IMR-90 (cell line): ENCODE measurements at regions not wholly inside any gene's neighbourhood (a gene's known extent, or its start where the extent isn't known, plus 50 kb on each side); places are given as distances from the start of the nearest gene placed in this dataset.

Experiments used
- ATAC-seq: fragments of 200-7000 bp; cut with Tn5 transposase; 2 replicates; pipeline ENCODE4 v1.9.1; 2020; ENCODE audit warnings: low read depth, mild to moderate bottlenecking, moderate library complexity
- BruUV-seq: library from RNA; stranded (reverse); fragments of 400-500 nt; replicated peaks from 2 replicates; lab custom pipeline; 2021; lab: Mats Ljungman, UMichigan
- CTCF ChIA-PET: fragments of 300-600 bp; formaldehyde crosslinking; extraction: SDS; loops from one replicate; lab custom pipeline; 2021; ENCODE audit warnings: antibody characterized with exemption; lab: Yijun Ruan, JAX
- POLR2A ChIA-PET: fragments of 300-600 bp; sonication (Branson Sonifier 250); formaldehyde crosslinking; loops from one replicate; lab custom pipeline; 2022; ENCODE audit warnings: antibody characterized with exemption; ENCODE audit not compliant: unreplicated experiment; lab: Charles Lee
- DNase-seq: peaks from one replicate; pipeline ENCODE4 v3.0.0; 2013
- H2AFZ ChIP-seq: replicated peaks from 2 replicates; pipeline ENCODE3; 2013; ENCODE audit warnings: low read length, mild to moderate bottlenecking; ENCODE audit not compliant: poor library complexity
- H2AK5ac ChIP-seq: 2 replicates; pipeline ENCODE4 v1.6.1; 2013; ENCODE audit warnings: low read depth, low read length, inconsistent platforms
- H2AK9ac ChIP-seq: replicated peaks from 2 replicates; pipeline ENCODE3; 2013; ENCODE audit warnings: mild to moderate bottlenecking, low read depth, low read length, moderate library complexity; ENCODE audit not compliant: poor library complexity
- H2BK120ac ChIP-seq: 2 replicates; pipeline ENCODE4 v1.6.1; 2013; ENCODE audit warnings: low read depth, low read length, inconsistent platforms
- H2BK15ac ChIP-seq: 3 replicates; pipeline ENCODE4 v1.6.1; 2013; ENCODE audit warnings: low read depth, low read length, inconsistent platforms
- H2BK20ac ChIP-seq: 2 replicates; pipeline ENCODE4 v1.6.1; 2013; ENCODE audit warnings: low read depth, mild to moderate bottlenecking, inconsistent platforms, low read length, moderate library complexity
- H2BK5ac ChIP-seq: 2 replicates; pipeline ENCODE4 v1.6.1; 2013; ENCODE audit warnings: mild to moderate bottlenecking, low read depth, low read length, inconsistent platforms; ENCODE audit not compliant: poor library complexity, severe bottlenecking
- H3K14ac ChIP-seq: replicated peaks from 2 replicates; pipeline ENCODE4 v1.6.1; 2013; ENCODE audit warnings: low read depth, low read length, inconsistent platforms
- H3K18ac ChIP-seq: 2 replicates; pipeline ENCODE4 v1.6.1; 2013; ENCODE audit warnings: low read depth, low read length, control low read depth
- H3K23ac ChIP-seq: 2 replicates; pipeline ENCODE4 v1.6.1; 2013; ENCODE audit warnings: low read depth, low read length, inconsistent platforms
- H3K27ac ChIP-seq: 2 replicates; pipeline ENCODE4 v1.5.1; 2013; ENCODE audit warnings: mild to moderate bottlenecking, control low read depth, low read length; ENCODE audit not compliant: insufficient read depth
- H3K27me3 ChIP-seq: 2 replicates; pipeline ENCODE4 v1.6.1; 2013; ENCODE audit warnings: low read length; ENCODE audit not compliant: control insufficient read depth, insufficient read depth
- H3K36me3 ChIP-seq: 2 replicates; pipeline ENCODE4 v1.6.1; 2013; ENCODE audit warnings: low read length, mixed read lengths; ENCODE audit not compliant: control insufficient read depth, insufficient read depth
- H3K4ac ChIP-seq: 2 replicates; pipeline ENCODE4 v1.6.1; 2013; ENCODE audit warnings: low read depth, low read length, inconsistent platforms
- H3K4me1 ChIP-seq: 2 replicates; pipeline ENCODE4 v1.6.1; 2013; ENCODE audit warnings: low read length, mixed read lengths; ENCODE audit not compliant: control insufficient read depth, insufficient read depth
- H3K4me2 ChIP-seq: 2 replicates; pipeline ENCODE4 v1.6.1; 2013; ENCODE audit warnings: low read depth, mild to moderate bottlenecking, control low read depth, low read length, moderate library complexity
- H3K4me3 ChIP-seq: 2 replicates; pipeline ENCODE4 v1.5.1; 2013; ENCODE audit warnings: low read depth, mild to moderate bottlenecking, control low read depth, low read length, moderate library complexity; ENCODE audit not compliant: insufficient read depth
- H3K56ac ChIP-seq: 2 replicates; pipeline ENCODE4 v1.6.1; 2013; ENCODE audit warnings: low read length, inconsistent platforms; ENCODE audit not compliant: insufficient read depth; ENCODE audit errors: extremely low read depth
- H3K79me1 ChIP-seq, 2 experiments: 2 replicates each; pipeline ENCODE4 v1.6.1; 2013; ENCODE audit warnings: low read length in 2 of 2, inconsistent platforms in 1 of 2, low read depth in 1 of 2
- H3K9ac ChIP-seq: 2 replicates; pipeline ENCODE4 v1.6.1; 2013; ENCODE audit warnings: low read depth, low read length, control low read depth
- H3K9me1 ChIP-seq: 2 replicates; pipeline ENCODE4 v1.6.1; 2013; ENCODE audit warnings: low read length, inconsistent platforms; ENCODE audit not compliant: insufficient read depth
- H3K9me3 ChIP-seq: 2 replicates; pipeline ENCODE4 v1.6.1; 2013; ENCODE audit warnings: low read length; ENCODE audit not compliant: control insufficient read depth, insufficient read depth
- H4K20me1 ChIP-seq: 2 replicates; pipeline ENCODE4 v1.6.1; 2013; ENCODE audit warnings: low read length, inconsistent platforms; ENCODE audit not compliant: insufficient read depth
- H4K5ac ChIP-seq: 2 replicates; pipeline ENCODE4 v1.6.1; 2013; ENCODE audit warnings: mild to moderate bottlenecking, low read depth, low read length, control low read depth
- H4K8ac ChIP-seq, 2 experiments: 2 replicates each; pipeline ENCODE4 v1.6.1; 2013; ENCODE audit warnings: low read depth in 2 of 2, low read length in 2 of 2, control low read depth in 1 of 2, inconsistent platforms in 1 of 2
- H4K91ac ChIP-seq: 2 replicates; pipeline ENCODE4 v1.6.1; 2013; ENCODE audit warnings: low read depth, low read length, inconsistent platforms; ENCODE audit not compliant: insufficient read depth
- BHLHE40 ChIP-seq: fragments of 150-350 bp; IDR thresholded peaks from 2 replicates; pipeline ENCODE4 v1.6.1; 2016; ENCODE audit warnings: mild to moderate bottlenecking, low read depth, low read length
- CEBPB ChIP-seq: IDR thresholded peaks from 2 replicates; pipeline ENCODE4 v1.6.1; 2012; ENCODE audit warnings: low read depth, low read length, improper control_type of control experiment
- CHD1 ChIP-seq: IDR thresholded peaks from 2 replicates; pipeline ENCODE4 v1.6.1; 2012; ENCODE audit warnings: low read depth, low read length, improper control_type of control experiment
- FOS ChIP-seq: fragments of 150-350 bp; IDR thresholded peaks from 2 replicates; pipeline ENCODE4 v1.6.1; 2016; ENCODE audit warnings: low read depth, low read length
- MAFK ChIP-seq: IDR thresholded peaks from 2 replicates; pipeline ENCODE4 v1.6.1; 2012; ENCODE audit warnings: low read depth, low read length, improper control_type of control experiment
- MAZ ChIP-seq: IDR thresholded peaks from 2 replicates; pipeline ENCODE4 v1.6.1; 2012; ENCODE audit warnings: low read depth, mild to moderate bottlenecking, low read length, improper control_type of control experiment, moderate library complexity, borderline replicate concordance
- MXI1 ChIP-seq: IDR thresholded peaks from 2 replicates; pipeline ENCODE4 v1.6.1; 2012; ENCODE audit warnings: low read depth, mild to moderate bottlenecking, low read length, moderate library complexity, borderline replicate concordance
- NFE2L2 ChIP-seq: fragments of 150-350 bp; IDR thresholded peaks from 2 replicates; pipeline ENCODE4 v1.6.1; 2016; ENCODE audit warnings: low read depth, mild to moderate bottlenecking, low read length
- POLR2A ChIP-seq: IDR thresholded peaks from 2 replicates; pipeline ENCODE4 v1.6.1; 2012; ENCODE audit warnings: mild to moderate bottlenecking, low read depth, low read length
- RAD21 ChIP-seq: IDR thresholded peaks from 2 replicates; pipeline ENCODE4 v1.6.1; 2012; ENCODE audit warnings: low read length, improper control_type of control experiment
- RCOR1 ChIP-seq: IDR thresholded peaks from 2 replicates; pipeline ENCODE4 v1.6.1; 2012; ENCODE audit warnings: mild to moderate bottlenecking, low read length, improper control_type of control experiment; ENCODE audit not compliant: insufficient replicate concordance
- RFX5 ChIP-seq: IDR thresholded peaks from 2 replicates; pipeline ENCODE4 v1.8.0; 2012; ENCODE audit warnings: low read depth, mild to moderate bottlenecking, low read length, moderate library complexity
- SMC3 ChIP-seq: fragments of 150-350 bp; IDR thresholded peaks from 2 replicates; pipeline ENCODE4 v1.6.1; 2016; ENCODE audit warnings: low read depth, mild to moderate bottlenecking, antibody characterized with exemption, low read length, moderate library complexity
- WGBS, 2 experiments: methylation state at CpG; one replicate each; pipeline versions ENCODE4 v1.1.5 to v1.1.7; 2013; ENCODE audit warnings: missing lambda C conversion rate in 2 of 2; ENCODE audit not compliant: insufficient read length in 1 of 2; ENCODE audit errors: extremely low coverage in 2 of 2; 5-methylcytosine and 5-hydroxymethylcytosine counted together
- dilution Hi-C: fragments of 300-500 bp; cut with HindIII; formaldehyde crosslinking; loops from one replicate; pipeline ENCODE4 v1.14.3; 2018; ENCODE audit warnings: low sequenced_read_pairs; ENCODE audit not compliant: unreplicated experiment
- in situ Hi-C: fragments of 300-500 bp; cut with MboI; formaldehyde crosslinking; loops from 3 replicates; pipeline ENCODE4 v1.14.3; 2019; ENCODE audit warnings: low sequenced_read_pairs, inconsistent platforms, mixed read lengths
- intact Hi-C: fragments of 100-400 bp; cut with micrococcal nuclease; formaldehyde crosslinking; loops from 2 replicates; pipeline ENCODE4 v1.10.0; 2022
- TF ChIP-seq, protein P1 (sequence below): fragments of 150-350 bp; IDR thresholded peaks from 2 replicates; pipeline ENCODE4 v1.6.1; 2017; ENCODE audit warnings: mild to moderate bottlenecking, antibody characterized with exemption, low read length, low read depth
- TF ChIP-seq, protein P2 (sequence below): conservative IDR thresholded peaks from 2 replicates; pipeline ENCODE4 v1.5.1; 2012; ENCODE audit warnings: mild to moderate bottlenecking, low read depth, low read length, improper control_type of control experiment
- TF ChIP-seq, protein P3 (sequence below): fragments of 150-350 bp; IDR thresholded peaks from 2 replicates; pipeline ENCODE4 v1.6.1; 2016; ENCODE audit warnings: low read depth, mild to moderate bottlenecking, low read length, moderate library complexity, borderline replicate concordance

DNA sequence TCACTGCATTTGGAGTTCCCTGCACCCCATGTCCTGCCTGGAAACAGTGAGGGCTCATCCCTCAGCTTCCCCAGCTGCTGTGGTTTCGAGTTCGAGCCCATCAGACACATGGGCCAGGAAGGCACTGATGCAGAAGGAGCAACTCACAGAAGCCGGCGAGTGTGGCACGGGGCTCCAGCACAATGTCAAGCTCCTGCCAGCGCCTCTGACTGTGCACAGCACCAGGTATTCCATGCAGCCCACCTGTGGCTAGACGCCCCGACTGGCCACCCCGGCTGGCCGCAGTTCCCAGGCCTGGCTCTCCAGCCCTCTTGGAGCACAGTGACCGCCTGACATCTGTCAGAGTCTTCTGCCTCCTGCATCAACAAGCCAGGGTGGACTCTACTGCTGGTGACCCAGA lies 419.4 kb downstream of the SHANK2 start:
- no peak overlapping the region for H3K4me2 ChIP-seq
- dilution Hi-C loops (no loop called here), in situ Hi-C loops (no loop called here), intact Hi-C loops (no loop called here)
- H3K9me1 ChIP-seq: no peaks in the 10 kb centered on the region
- no peak overlapping the region for H3K27ac ChIP-seq
- TF ChIP-seq MAFK (no peak), CEBPB (no peak), POLR2A (no peak), SMC3 (no peak), RAD21 (no peak), CHD1 (no peak), NFE2L2 (no peak), MXI1 (no peak), RFX5 (no peak), FOS (no peak), BHLHE40 (no peak), RCOR1 (no peak), MAZ (no peak)
- TF ChIP-seq, protein P1, sequence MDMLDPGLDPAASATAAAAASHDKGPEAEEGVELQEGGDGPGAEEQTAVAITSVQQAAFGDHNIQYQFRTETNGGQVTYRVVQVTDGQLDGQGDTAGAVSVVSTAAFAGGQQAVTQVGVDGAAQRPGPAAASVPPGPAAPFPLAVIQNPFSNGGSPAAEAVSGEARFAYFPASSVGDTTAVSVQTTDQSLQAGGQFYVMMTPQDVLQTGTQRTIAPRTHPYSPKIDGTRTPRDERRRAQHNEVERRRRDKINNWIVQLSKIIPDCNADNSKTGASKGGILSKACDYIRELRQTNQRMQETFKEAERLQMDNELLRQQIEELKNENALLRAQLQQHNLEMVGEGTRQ: no peak
- TF ChIP-seq, protein P2, sequence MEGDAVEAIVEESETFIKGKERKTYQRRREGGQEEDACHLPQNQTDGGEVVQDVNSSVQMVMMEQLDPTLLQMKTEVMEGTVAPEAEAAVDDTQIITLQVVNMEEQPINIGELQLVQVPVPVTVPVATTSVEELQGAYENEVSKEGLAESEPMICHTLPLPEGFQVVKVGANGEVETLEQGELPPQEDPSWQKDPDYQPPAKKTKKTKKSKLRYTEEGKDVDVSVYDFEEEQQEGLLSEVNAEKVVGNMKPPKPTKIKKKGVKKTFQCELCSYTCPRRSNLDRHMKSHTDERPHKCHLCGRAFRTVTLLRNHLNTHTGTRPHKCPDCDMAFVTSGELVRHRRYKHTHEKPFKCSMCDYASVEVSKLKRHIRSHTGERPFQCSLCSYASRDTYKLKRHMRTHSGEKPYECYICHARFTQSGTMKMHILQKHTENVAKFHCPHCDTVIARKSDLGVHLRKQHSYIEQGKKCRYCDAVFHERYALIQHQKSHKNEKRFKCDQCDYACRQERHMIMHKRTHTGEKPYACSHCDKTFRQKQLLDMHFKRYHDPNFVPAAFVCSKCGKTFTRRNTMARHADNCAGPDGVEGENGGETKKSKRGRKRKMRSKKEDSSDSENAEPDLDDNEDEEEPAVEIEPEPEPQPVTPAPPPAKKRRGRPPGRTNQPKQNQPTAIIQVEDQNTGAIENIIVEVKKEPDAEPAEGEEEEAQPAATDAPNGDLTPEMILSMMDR: no peak
- TF ChIP-seq, protein P3, sequence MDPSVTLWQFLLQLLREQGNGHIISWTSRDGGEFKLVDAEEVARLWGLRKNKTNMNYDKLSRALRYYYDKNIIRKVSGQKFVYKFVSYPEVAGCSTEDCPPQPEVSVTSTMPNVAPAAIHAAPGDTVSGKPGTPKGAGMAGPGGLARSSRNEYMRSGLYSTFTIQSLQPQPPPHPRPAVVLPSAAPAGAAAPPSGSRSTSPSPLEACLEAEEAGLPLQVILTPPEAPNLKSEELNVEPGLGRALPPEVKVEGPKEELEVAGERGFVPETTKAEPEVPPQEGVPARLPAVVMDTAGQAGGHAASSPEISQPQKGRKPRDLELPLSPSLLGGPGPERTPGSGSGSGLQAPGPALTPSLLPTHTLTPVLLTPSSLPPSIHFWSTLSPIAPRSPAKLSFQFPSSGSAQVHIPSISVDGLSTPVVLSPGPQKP: no peak
- no peak overlapping the region for H4K91ac ChIP-seq
- no peaks in the 10 kb centered on the region; the same call in none of the 2 replicates for H4K20me1 ChIP-seq
- H2BK20ac ChIP-seq: no peak overlapping the region
- no peak overlapping the region for H2BK15ac ChIP-seq
- H2BK120ac ChIP-seq: no peak overlapping the region
- no peak overlapping the region for H2AFZ ChIP-seq
- H3K23ac ChIP-seq: no peak overlapping the region
- no peak overlapping the region for H3K4me3 ChIP-seq
- no peak for DNase-seq
- no peaks in the 10 kb centered on the region for H3K27me3 ChIP-seq
- no peak overlapping the region for H3K9ac ChIP-seq
- no peak overlapping the region for H2AK5ac ChIP-seq
- H2BK5ac ChIP-seq: no peak overlapping the region
- H3K18ac ChIP-seq: no peak overlapping the region
- H3K4ac ChIP-seq: no peak overlapping the region
- H2AK9ac ChIP-seq: no peak overlapping the region
- ATAC-seq: no peak
- H3K14ac ChIP-seq: no peak overlapping the region
- CTCF ChIA-PET: no interaction called here
- WGBS, 2 experiments: 83% methylated on average over 1 of the region's 11 CpGs; no CpG with 5 or more reads in 1 of the 2 experiments
- H3K4me1 ChIP-seq: peaks cover 4% of the 10 kb centered on the region; the same call in 1 of the 2 replicates
- POLR2A ChIA-PET: no interaction called here
- no peaks in the 10 kb centered on the region for H3K36me3 ChIP-seq
- no peak overlapping the region for H3K56ac ChIP-seq
- H3K79me1 ChIP-seq: no peaks in the 10 kb centered on the region
- peaks cover 4% of the 10 kb centered on the region; the same call in 1 of the 2 replicates for H3K9me3 ChIP-seq
- H4K8ac ChIP-seq: no peak overlapping the region
- no peak overlapping the region for H4K5ac ChIP-seq
- BruUV-seq: no TSS peak
